CD4-positive, alpha-beta T cell treated with Interleukin-15 for 4 hours (primary cell): ENCODE measurements at regions not wholly inside any gene's neighbourhood (a gene's known extent, or its start where the extent isn't known, plus 50 kb on each side); places are given as distances from the start of the nearest gene placed in this dataset.
"Not testable (repeated sequence)": the region's sequence is repeated elsewhere in the genome, so short reads cannot be mapped to it uniquely, and the experiment has no call there.

Source experiments
- DNase-seq: peaks from one replicate; pipeline ENCODE4 v3.0.0-alpha.2; 2020; ENCODE audit warnings: low spot score

GRCh38 chr7:35853194-35853593, 52.3 kb downstream of the SEPTIN7 start:
- not testable (repeated sequence) for DNase-seq

- no peak for DNase-seq
Measured at GRCh38 chr7:35854311-35854710, 53.5 kb downstream of the SEPTIN7 start.

- no peak for DNase-seq
Measured at GRCh38 chr7:35856175-35856574, 55.3 kb downstream of the SEPTIN7 start.

- DNase-seq: no peak
Measured at GRCh38 chr7:35860664-35861063, 59.8 kb downstream of the SEPTIN7 start.

GRCh38 chr7:35865287-35865686, 64.4 kb downstream of the SEPTIN7 start:
- no peak for DNase-seq

GRCh38 chr7:35866186-35866585, 65.3 kb downstream of the SEPTIN7 start:
- DNase-seq: no peak

GRCh38 chr7:35869117-35869516, 68.3 kb downstream of the SEPTIN7 start:
- not testable (repeated sequence) for DNase-seq

GRCh38 chr7:35869810-35870209, 69.0 kb downstream of the SEPTIN7 start:
- no peak for DNase-seq

- DNase-seq: no peak
Measured at GRCh38 chr7:35871856-35872255, 71.0 kb downstream of the SEPTIN7 start.

GRCh38 chr7:35874886-35875285, 74.0 kb downstream of the SEPTIN7 start:
- no peak for DNase-seq

- no peak for DNase-seq
Measured at GRCh38 chr7:35875292-35875691, 74.4 kb downstream of the SEPTIN7 start.

- DNase-seq: no peak
Measured at GRCh38 chr7:35878351-35878750, 77.5 kb downstream of the SEPTIN7 start.

GRCh38 chr7:35887430-35887829, 86.6 kb downstream of the SEPTIN7 start:
- not testable (repeated sequence) for DNase-seq

GRCh38 chr7:35889001-35889400, 88.1 kb downstream of the SEPTIN7 start:
- no peak for DNase-seq

GRCh38 chr7:35889870-35890269, 89.0 kb downstream of the SEPTIN7 start:
- no peak for DNase-seq

- no peak for DNase-seq
Measured at GRCh38 chr7:35891004-35891830, 90.4 kb downstream of the SEPTIN7 start.

GRCh38 chr7:35893649-35894048, 92.8 kb downstream of the SEPTIN7 start:
- DNase-seq: no peak

- no peak for DNase-seq
Measured at GRCh38 chr7:35894721-35895120, 93.9 kb downstream of the SEPTIN7 start.

GRCh38 chr7:35900651-35901050, 99.8 kb downstream of the SEPTIN7 start:
- DNase-seq: no peak

GRCh38 chr7:35905555-35905954, 104.7 kb downstream of the SEPTIN7 start:
- DNase-seq: no peak

GRCh38 chr7:35906191-35906908, 105.5 kb downstream of the SEPTIN7 start:
- peak; percentile 85 for DNase-seq

- DNase-seq: no peak
Measured at GRCh38 chr7:35908331-35909216, 107.7 kb downstream of the SEPTIN7 start.
